ENCODE measurements at regions not wholly inside any gene's neighbourhood (a gene's known extent, or its start where the extent isn't known, plus 50 kb on each side); places are given as distances from the start of the nearest gene placed in this dataset.

- TF ChIP-seq CTCF (IDR thresholded peaks at IDR 0.05; ENCODE audit: insufficient read depth, low read depth, low read length), result no peak
- TF ChIP-seq EZH2 (IDR thresholded peaks at IDR 0.05; ENCODE audit: insufficient read depth, low read length), result no peak
Observed at GRCh38 chr6:140849456-140849855, 1283.3 kb upstream of the GJE1 start.
